ENCODE measurements at regions not wholly inside any gene's neighbourhood (a gene's known extent, or its start where the extent isn't known, plus 50 kb on each side); places are given as distances from the start of the nearest gene placed in this dataset.
"Not testable (repeated sequence)": the region's sequence is repeated elsewhere in the genome, so short reads cannot be mapped to it uniquely, and the experiment has no call there.

DNA sequence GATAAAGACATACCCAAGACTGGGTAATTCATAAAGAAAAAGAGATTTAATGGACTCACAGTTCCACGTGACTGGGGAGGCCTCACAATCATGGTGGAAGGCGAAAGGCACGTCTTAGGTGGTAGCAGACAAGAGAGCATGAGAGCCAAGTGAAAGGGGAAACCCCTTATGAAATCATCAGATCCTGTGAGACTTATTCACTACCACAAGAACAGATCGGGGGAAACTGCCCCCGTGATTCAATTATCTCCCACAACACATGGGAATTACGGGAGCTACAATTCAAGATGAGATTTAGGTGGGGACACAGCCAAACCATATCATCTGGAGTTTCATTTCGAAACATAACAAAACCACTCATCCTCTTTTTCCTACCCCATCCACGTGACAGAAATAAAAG, 193.2 kb downstream of the OR2B2 start:
- H4K20me1 ChIP-seq (replicated peaks; ENCODE audit: insufficient read depth); H3K36me3 Mint-ChIP-seq (ENCODE audit: low read depth); H3K9me3 Mint-ChIP-seq; H2AFZ ChIP-seq; H3K9me2 ChIP-seq (ENCODE audit: insufficient read depth); DNase-seq (ENCODE audit: low spot score); H3K36me3 ChIP-seq (ENCODE audit: insufficient read depth); H3K79me2 ChIP-seq (replicated peaks; ENCODE audit: insufficient read depth); H3K27me3 ChIP-seq (ENCODE audit: insufficient read depth); H3K27ac ChIP-seq (ENCODE audit: low read depth); H3K4me2 ChIP-seq; H3K4me3 ChIP-seq; ATAC-seq; H3F3A ChIP-seq (replicated peaks; ENCODE audit: low read depth); H3K4me3 Mint-ChIP-seq; H3K27ac Mint-ChIP-seq; H3K27me3 Mint-ChIP-seq (ENCODE audit: insufficient read depth, low read depth, poor library complexity): not testable (repeated sequence)
- peaks cover 12% of the 10 kb centered on the region; the same call in 2 of the 3 replicates for H3K4me1 Mint-ChIP-seq
- peaks cover 15% of the 10 kb centered on the region for H3K4me1 ChIP-seq (ENCODE audit: insufficient read depth)

DNA sequence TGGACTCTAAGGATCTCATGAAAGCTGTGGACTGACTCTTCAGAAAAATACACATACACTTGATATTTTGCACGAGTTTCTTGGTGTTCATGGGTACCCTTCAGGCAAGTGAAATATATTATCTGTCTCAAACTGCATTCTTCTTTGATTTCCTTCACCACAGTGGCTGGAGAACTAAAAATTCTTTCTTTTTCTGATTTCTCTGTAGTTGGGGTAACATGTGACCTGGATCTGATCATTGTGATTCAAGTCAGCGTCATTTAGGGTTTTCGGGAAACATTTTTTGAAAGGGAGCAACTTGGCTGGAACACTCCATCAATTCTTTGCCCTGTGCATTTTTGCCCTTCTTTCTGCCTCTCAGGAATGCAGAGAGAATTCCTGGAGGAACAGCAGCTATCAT, 205.8 kb downstream of the OR2B2 start:
- Mint-ChIP-seq H3K27ac (no peak overlapping the region), H3K4me1 (no peaks in the 10 kb centered on the region), H3K27me3 (ENCODE audit: insufficient read depth, low read depth, poor library complexity) (peaks cover 4% of the 10 kb centered on the region), H3K9me3 (no peaks in the 10 kb centered on the region), H3K4me3 (no peak overlapping the region), H3K36me3 (ENCODE audit: low read depth) (peaks cover 37% of the 10 kb centered on the region)
- no peaks in the 10 kb centered on the region for H3K79me2 ChIP-seq (replicated peaks; ENCODE audit: insufficient read depth)
- H3K27me3 ChIP-seq (ENCODE audit: insufficient read depth) = no peaks in the 10 kb centered on the region
- no peak overlapping the region for H2AFZ ChIP-seq
- H3K4me2 ChIP-seq = no peak overlapping the region
- no peak overlapping the region for H3K27ac ChIP-seq (ENCODE audit: low read depth)
- no peaks in the 10 kb centered on the region for H3F3A ChIP-seq (replicated peaks; ENCODE audit: low read depth)
- TF ChIP-seq CTCF (conservative IDR thresholded peaks at IDR 0.05; ENCODE audit: low read depth in 2 of 2) (no peak), POLR2AphosphoS5 (IDR thresholded peaks at IDR 0.05; ENCODE audit: low read depth) (no peak), ZNF114 (CRISPR knock-in tag; IDR thresholded peaks at IDR 0.05) (no peak), EZH2phosphoT487 (IDR thresholded peaks at IDR 0.05; ENCODE audit: unreplicated experiment) (no peak), NANOG (IDR thresholded peaks at IDR 0.05; ENCODE audit: borderline replicate concordance) (no peak), CREB1 (CRISPR knock-in tag; IDR thresholded peaks at IDR 0.05; ENCODE audit: low read depth) (no peak), ZNF331 (CRISPR knock-in tag; IDR thresholded peaks at IDR 0.05; ENCODE audit: low read depth) (no peak)
- TF ChIP-seq, protein P1, sequence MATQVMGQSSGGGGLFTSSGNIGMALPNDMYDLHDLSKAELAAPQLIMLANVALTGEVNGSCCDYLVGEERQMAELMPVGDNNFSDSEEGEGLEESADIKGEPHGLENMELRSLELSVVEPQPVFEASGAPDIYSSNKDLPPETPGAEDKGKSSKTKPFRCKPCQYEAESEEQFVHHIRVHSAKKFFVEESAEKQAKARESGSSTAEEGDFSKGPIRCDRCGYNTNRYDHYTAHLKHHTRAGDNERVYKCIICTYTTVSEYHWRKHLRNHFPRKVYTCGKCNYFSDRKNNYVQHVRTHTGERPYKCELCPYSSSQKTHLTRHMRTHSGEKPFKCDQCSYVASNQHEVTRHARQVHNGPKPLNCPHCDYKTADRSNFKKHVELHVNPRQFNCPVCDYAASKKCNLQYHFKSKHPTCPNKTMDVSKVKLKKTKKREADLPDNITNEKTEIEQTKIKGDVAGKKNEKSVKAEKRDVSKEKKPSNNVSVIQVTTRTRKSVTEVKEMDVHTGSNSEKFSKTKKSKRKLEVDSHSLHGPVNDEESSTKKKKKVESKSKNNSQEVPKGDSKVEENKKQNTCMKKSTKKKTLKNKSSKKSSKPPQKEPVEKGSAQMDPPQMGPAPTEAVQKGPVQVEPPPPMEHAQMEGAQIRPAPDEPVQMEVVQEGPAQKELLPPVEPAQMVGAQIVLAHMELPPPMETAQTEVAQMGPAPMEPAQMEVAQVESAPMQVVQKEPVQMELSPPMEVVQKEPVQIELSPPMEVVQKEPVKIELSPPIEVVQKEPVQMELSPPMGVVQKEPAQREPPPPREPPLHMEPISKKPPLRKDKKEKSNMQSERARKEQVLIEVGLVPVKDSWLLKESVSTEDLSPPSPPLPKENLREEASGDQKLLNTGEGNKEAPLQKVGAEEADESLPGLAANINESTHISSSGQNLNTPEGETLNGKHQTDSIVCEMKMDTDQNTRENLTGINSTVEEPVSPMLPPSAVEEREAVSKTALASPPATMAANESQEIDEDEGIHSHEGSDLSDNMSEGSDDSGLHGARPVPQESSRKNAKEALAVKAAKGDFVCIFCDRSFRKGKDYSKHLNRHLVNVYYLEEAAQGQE (IDR thresholded peaks at IDR 0.05; ENCODE audit: unreplicated experiment) = no peak
- TF ChIP-seq, protein P2, sequence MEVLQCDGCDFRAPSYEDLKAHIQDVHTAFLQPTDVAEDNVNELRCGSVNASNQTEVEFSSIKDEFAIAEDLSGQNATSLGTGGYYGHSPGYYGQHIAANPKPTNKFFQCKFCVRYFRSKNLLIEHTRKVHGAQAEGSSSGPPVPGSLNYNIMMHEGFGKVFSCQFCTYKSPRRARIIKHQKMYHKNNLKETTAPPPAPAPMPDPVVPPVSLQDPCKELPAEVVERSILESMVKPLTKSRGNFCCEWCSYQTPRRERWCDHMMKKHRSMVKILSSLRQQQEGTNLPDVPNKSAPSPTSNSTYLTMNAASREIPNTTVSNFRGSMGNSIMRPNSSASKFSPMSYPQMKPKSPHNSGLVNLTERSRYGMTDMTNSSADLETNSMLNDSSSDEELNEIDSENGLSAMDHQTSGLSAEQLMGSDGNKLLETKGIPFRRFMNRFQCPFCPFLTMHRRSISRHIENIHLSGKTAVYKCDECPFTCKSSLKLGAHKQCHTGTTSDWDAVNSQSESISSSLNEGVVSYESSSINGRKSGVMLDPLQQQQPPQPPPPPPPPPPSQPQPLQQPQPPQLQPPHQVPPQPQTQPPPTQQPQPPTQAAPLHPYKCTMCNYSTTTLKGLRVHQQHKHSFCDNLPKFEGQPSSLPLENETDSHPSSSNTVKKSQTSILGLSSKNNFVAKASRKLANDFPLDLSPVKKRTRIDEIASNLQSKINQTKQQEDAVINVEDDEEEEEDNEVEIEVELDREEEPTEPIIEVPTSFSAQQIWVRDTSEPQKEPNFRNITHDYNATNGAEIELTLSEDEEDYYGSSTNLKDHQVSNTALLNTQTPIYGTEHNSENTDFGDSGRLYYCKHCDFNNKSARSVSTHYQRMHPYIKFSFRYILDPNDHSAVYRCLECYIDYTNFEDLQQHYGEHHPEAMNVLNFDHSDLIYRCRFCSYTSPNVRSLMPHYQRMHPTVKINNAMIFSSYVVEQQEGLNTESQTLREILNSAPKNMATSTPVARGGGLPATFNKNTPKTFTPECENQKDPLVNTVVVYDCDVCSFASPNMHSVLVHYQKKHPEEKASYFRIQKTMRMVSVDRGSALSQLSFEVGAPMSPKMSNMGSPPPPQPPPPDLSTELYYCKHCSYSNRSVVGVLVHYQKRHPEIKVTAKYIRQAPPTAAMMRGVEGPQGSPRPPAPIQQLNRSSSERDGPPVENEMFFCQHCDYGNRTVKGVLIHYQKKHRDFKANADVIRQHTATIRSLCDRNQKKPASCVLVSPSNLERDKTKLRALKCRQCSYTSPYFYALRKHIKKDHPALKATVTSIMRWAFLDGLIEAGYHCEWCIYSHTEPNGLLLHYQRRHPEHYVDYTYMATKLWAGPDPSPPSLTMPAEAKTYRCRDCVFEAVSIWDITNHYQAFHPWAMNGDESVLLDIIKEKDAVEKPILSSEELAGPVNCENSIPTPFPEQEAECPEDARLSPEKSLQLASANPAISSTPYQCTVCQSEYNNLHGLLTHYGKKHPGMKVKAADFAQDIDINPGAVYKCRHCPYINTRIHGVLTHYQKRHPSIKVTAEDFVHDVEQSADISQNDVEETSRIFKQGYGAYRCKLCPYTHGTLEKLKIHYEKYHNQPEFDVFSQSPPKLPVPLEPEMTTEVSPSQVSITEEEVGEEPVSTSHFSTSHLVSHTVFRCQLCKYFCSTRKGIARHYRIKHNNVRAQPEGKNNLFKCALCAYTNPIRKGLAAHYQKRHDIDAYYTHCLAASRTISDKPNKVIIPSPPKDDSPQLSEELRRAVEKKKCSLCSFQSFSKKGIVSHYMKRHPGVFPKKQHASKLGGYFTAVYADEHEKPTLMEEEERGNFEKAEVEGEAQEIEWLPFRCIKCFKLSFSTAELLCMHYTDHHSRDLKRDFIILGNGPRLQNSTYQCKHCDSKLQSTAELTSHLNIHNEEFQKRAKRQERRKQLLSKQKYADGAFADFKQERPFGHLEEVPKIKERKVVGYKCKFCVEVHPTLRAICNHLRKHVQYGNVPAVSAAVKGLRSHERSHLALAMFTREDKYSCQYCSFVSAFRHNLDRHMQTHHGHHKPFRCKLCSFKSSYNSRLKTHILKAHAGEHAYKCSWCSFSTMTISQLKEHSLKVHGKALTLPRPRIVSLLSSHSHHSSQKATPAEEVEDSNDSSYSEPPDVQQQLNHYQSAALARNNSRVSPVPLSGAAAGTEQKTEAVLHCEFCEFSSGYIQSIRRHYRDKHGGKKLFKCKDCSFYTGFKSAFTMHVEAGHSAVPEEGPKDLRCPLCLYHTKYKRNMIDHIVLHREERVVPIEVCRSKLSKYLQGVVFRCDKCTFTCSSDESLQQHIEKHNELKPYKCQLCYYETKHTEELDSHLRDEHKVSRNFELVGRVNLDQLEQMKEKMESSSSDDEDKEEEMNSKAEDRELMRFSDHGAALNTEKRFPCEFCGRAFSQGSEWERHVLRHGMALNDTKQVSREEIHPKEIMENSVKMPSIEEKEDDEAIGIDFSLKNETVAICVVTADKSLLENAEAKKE (CRISPR knock-in tag; IDR thresholded peaks at IDR 0.05) = no peak
- no peak for ATAC-seq
- no peaks in the 10 kb centered on the region; the same call in 1 of the 2 replicates for H3K36me3 ChIP-seq (ENCODE audit: insufficient read depth)
- no peak overlapping the region for H3K4me3 ChIP-seq
- DNase-seq (ENCODE audit: low spot score) = no peak
- no peaks in the 10 kb centered on the region for H3K9me2 ChIP-seq (ENCODE audit: insufficient read depth)
- H4K20me1 ChIP-seq (replicated peaks; ENCODE audit: insufficient read depth) = peaks cover 5% of the 10 kb centered on the region; the same call in 1 of the 2 replicates
- H3K4me1 ChIP-seq (ENCODE audit: insufficient read depth) = no peaks in the 10 kb centered on the region
